ENCODE measurements at regions not wholly inside any gene's neighbourhood (a gene's known extent, or its start where the extent isn't known, plus 50 kb on each side); places are given as distances from the start of the nearest gene placed in this dataset.

DNA sequence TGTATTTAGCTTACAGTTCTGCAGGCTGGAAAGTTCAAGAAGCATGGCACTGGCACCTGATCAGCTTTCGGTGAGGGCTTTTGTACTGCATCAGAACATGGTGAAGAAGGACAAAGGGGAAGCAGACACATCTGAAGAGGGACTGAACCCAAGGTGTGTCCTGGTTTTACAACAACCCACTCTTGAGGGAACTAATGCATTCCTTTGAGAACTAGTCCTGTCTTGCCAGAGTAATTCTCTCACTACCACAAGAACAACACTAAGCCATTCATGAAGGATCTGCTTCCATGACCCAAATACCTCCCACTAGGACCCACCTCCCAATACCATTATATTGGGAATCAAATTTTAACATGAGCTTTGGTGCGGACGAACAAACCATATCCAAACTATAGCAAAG is 93.6 kb downstream of the RFC3 start:
- TF ChIP-seq, protein P1, sequence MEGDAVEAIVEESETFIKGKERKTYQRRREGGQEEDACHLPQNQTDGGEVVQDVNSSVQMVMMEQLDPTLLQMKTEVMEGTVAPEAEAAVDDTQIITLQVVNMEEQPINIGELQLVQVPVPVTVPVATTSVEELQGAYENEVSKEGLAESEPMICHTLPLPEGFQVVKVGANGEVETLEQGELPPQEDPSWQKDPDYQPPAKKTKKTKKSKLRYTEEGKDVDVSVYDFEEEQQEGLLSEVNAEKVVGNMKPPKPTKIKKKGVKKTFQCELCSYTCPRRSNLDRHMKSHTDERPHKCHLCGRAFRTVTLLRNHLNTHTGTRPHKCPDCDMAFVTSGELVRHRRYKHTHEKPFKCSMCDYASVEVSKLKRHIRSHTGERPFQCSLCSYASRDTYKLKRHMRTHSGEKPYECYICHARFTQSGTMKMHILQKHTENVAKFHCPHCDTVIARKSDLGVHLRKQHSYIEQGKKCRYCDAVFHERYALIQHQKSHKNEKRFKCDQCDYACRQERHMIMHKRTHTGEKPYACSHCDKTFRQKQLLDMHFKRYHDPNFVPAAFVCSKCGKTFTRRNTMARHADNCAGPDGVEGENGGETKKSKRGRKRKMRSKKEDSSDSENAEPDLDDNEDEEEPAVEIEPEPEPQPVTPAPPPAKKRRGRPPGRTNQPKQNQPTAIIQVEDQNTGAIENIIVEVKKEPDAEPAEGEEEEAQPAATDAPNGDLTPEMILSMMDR (IDR thresholded peaks at IDR 0.05) = no peak
- Histone ChIP-seq H3K27me3 (ENCODE audit: control insufficient read depth, insufficient read depth, low read length) (no peaks in the 10 kb centered on the region), H3K9me3 (ENCODE audit: control insufficient read depth, low read length) (no peaks in the 10 kb centered on the region)

DNA sequence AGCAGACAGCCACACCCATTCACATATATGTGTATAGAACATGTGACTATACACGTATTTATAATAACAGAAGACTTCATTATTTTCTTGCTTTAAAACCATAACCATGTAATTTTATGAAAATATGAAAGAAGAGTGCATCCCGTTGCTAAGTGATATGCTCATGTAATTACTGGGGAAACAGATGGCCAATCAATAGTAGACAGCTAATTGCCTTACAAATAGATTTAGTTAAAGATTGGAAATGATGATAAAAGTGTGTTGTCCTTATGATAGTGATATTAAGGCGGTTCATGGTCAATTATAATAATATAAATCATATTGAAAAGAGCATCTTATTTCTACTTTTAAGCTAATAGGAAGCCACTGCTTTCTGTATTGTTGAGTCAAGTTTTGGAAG is 95.9 kb downstream of the RFC3 start:
- H3K79me2 ChIP-seq = no peaks in the 10 kb centered on the region
- no peak overlapping the region for H3K9ac ChIP-seq
- no peaks in the 10 kb centered on the region for H3K9me3 ChIP-seq (ENCODE audit: control insufficient read depth, low read length)
- H3K4me3 ChIP-seq (ENCODE audit: low read depth, low read length) = no peak overlapping the region
- H3K27ac ChIP-seq = no peak overlapping the region
- H3K36me3 ChIP-seq (ENCODE audit: control insufficient read depth, insufficient read depth, low read length) = no peaks in the 10 kb centered on the region
- H2AFZ ChIP-seq = no peak overlapping the region
- TF ChIP-seq, protein P1 (IDR thresholded peaks at IDR 0.05) = no peak
- no peaks in the 10 kb centered on the region for H3K27me3 ChIP-seq (ENCODE audit: control insufficient read depth, insufficient read depth, low read length)
- no peaks in the 10 kb centered on the region for H3K4me1 ChIP-seq
- no peak overlapping the region for H3K4me2 ChIP-seq (ENCODE audit: low read length)

More for the DNA sequence above, 93.6 kb downstream of the RFC3 start:
- H3K9ac ChIP-seq = no peak overlapping the region
- no peak overlapping the region for H3K4me2 ChIP-seq (ENCODE audit: low read length)
- no peak overlapping the region for H2AFZ ChIP-seq
- no peaks in the 10 kb centered on the region for H3K36me3 ChIP-seq (ENCODE audit: control insufficient read depth, insufficient read depth, low read length)
- H3K4me1 ChIP-seq = no peaks in the 10 kb centered on the region
- no peaks in the 10 kb centered on the region for H3K79me2 ChIP-seq
- no peak overlapping the region for H3K27ac ChIP-seq
- H3K4me3 ChIP-seq (ENCODE audit: low read depth, low read length) = no peak overlapping the region

DNA sequence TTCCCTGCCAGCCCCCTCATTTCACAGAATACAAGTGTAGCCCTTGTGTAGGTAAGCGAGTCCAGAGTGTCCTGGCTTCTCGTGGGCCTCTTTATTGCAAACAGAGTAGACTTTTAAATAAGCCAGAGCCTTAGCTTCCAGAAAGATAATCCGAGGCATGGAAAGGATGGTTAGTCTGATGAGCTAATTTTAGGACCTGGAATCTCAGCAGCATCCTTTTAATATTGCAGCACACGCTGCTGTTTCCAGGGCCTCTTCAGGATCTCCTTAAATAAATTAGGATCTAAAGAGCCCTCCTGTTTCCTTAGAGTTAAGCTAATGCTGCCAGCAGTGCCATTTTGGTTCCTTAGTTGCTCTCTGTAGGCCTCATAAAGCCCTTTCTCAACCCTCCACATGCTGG is 99.2 kb downstream of the RFC3 start:
- Histone ChIP-seq H3K9me3 (ENCODE audit: control insufficient read depth, low read length) (no peaks in the 10 kb centered on the region), H3K27ac (no peak overlapping the region), H3K36me3 (ENCODE audit: control insufficient read depth, insufficient read depth, low read length) (no peaks in the 10 kb centered on the region), H3K79me2 (no peaks in the 10 kb centered on the region), H3K9ac (no peak overlapping the region), H3K27me3 (ENCODE audit: control insufficient read depth, insufficient read depth, low read length) (no peaks in the 10 kb centered on the region), H3K4me2 (ENCODE audit: low read length) (no peak overlapping the region), H2AFZ (no peak overlapping the region), H3K4me1 (no peaks in the 10 kb centered on the region), H3K4me3 (ENCODE audit: low read depth, low read length) (no peak overlapping the region)
- TF ChIP-seq, protein P1 (IDR thresholded peaks at IDR 0.05) = no peak

DNA sequence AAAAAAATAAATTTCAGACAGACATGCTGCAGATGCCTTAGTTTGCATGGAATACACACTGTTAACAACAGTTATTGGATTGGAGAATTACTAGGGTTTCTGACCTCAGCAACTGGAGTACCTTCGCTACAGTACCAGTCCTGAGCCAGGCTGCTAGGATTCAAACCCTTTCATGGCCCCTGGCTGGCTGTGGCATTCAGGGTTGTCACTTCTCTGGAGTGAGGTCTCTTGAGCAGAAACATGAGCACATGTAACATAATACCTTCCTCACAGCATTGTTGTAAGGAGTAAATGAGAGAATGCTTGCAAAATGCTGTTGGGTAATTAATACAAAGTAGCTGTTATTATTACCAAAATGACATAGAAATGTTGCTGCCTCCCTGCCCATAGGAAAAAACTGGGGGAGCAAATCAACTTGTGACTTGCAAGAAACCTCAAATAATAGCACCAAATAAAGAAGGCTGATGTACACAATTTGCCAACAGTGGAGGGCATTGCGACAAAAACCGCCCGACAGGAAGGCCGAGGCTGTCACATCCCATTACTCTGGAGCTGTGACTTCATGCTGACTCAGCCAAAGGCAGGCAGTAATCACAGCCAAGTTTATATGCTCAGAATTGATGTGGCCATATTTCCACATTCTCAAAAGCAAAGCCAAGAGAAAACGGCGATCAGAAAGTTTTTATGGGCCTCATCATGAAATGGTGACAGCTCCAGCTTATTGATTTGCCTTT is 100.4 kb downstream of the RFC3 start:
- Histone ChIP-seq H3K4me3 (ENCODE audit: low read depth, low read length) (no peak overlapping the region), H3K9ac (no peak overlapping the region), H3K4me2 (ENCODE audit: low read length) (no peak overlapping the region), H3K36me3 (ENCODE audit: control insufficient read depth, insufficient read depth, low read length) (no peaks in the 10 kb centered on the region), H3K9me3 (ENCODE audit: control insufficient read depth, low read length) (no peaks in the 10 kb centered on the region), H3K79me2 (no peaks in the 10 kb centered on the region), H3K27ac (no peak overlapping the region), H2AFZ (peak overlapping the region; percentile 22), H3K4me1 (no peaks in the 10 kb centered on the region), H3K27me3 (ENCODE audit: control insufficient read depth, insufficient read depth, low read length) (no peaks in the 10 kb centered on the region)
- TF ChIP-seq, protein P1 (IDR thresholded peaks at IDR 0.05) = no peak

DNA sequence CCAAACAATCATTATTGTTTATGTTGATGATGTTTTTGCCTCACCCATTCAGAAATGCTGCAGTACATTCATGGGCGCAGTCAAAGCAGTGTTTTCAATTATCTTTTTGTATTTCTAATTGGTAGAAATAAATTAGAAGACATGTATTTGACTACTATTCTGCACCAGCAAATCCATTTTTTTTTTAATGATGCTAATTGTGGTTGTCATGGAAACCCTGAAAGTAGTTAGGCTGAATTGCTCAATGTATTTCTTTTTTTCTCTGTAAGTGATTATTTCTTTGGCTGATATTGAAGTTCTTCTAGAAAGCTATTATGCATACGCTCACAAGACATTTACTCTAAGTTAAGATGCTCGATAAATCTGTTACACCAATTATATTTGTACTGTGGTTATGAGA is 101.2 kb downstream of the RFC3 start:
- TF ChIP-seq, protein P1 (IDR thresholded peaks at IDR 0.05) = no peak
- no peaks in the 10 kb centered on the region for H3K9me3 ChIP-seq (ENCODE audit: control insufficient read depth, low read length)
- no peaks in the 10 kb centered on the region for H3K27me3 ChIP-seq (ENCODE audit: control insufficient read depth, insufficient read depth, low read length)

More for the DNA sequence above, 101.2 kb downstream of the RFC3 start:
- Histone ChIP-seq H2AFZ (no peak overlapping the region), H3K27ac (no peak overlapping the region), H3K4me2 (ENCODE audit: low read length) (no peak overlapping the region), H3K36me3 (ENCODE audit: control insufficient read depth, insufficient read depth, low read length) (no peaks in the 10 kb centered on the region), H3K4me1 (no peaks in the 10 kb centered on the region), H3K9ac (no peak overlapping the region), H3K79me2 (no peaks in the 10 kb centered on the region), H3K4me3 (ENCODE audit: low read depth, low read length) (no peak overlapping the region)
